Stomach (tissue), 8 donors: ENCODE measurements at regions not wholly inside any gene's neighbourhood (a gene's known extent, or its start where the extent isn't known, plus 50 kb on each side); places are given as distances from the start of the nearest gene placed in this dataset.

Source experiments
- DNase-seq, 2 donors: peaks; one replicate each; pipeline versions ENCODE4 v3.0.0 to v3.0.0-alpha.2; 2013 to 2019
- H3K27ac ChIP-seq, 5 donors: fragments of 200-600 bp in 4 of 5; sonication (generic) in 4 of 5; one replicate each; pipeline ENCODE4 v1.5.1; 2013 to 2019; ENCODE audit warnings: mild to moderate bottlenecking in 1 of 5, moderate library complexity in 1 of 5
- H3K27me3 ChIP-seq, 3 donors: fragments of 200-600 bp; sonication (generic); one replicate each; pipeline ENCODE4 v1.5.1; 2017 to 2019; ENCODE audit warnings: mixed run types in 1 of 3
- H3K36me3 ChIP-seq, 4 donors: fragments of 200-600 bp; sonication (generic); 1 replicate in 3 of 4; 2 replicates in 1 of 4; pipeline ENCODE4 v1.5.1; 2016 to 2019
- H3K4me1 ChIP-seq, 4 donors: fragments of 200-600 bp; sonication (generic); one replicate each; pipeline ENCODE4 v1.5.1; 2016 to 2019
- H3K4me3 ChIP-seq, 4 donors: fragments of 200-600 bp; sonication (generic) in 3 of 4; one replicate each; pipeline ENCODE4 v1.5.1; 2016 to 2019; ENCODE audit warnings: mild to moderate bottlenecking in 1 of 4
- H3K9me3 ChIP-seq, 4 donors: fragments of 200-600 bp; sonication (generic); one replicate each; pipeline ENCODE4 v1.5.1; 2016 to 2019
- EP300 ChIP-seq: sonication (generic); formaldehyde crosslinking; IDR thresholded peaks from one replicate; pipeline ENCODE4 v1.6.1; 2017; ENCODE audit warnings: antibody characterized with exemption
- POLR2A ChIP-seq, 4 donors: fragments of 450-650 bp; IDR thresholded peaks; one replicate each; pipeline ENCODE4 v1.6.1; 2016; ENCODE audit warnings: antibody characterized with exemption in 4 of 4, control low read depth in 2 of 4, mild to moderate bottlenecking in 1 of 4, moderate library complexity in 1 of 4
- POLR2AphosphoS5 ChIP-seq, 3 donors: sonication (generic); formaldehyde crosslinking; IDR thresholded peaks; one replicate each; pipeline ENCODE4 v1.6.1; 2016; ENCODE audit warnings: antibody characterized with exemption in 3 of 3
- WGBS, 5 donors: extraction: QIAGEN DNeasy Blood & Tissue Kit in 3 of 5; methylation state at CpG; one replicate each; pipeline versions ENCODE4 v1.1.5 to v1.1.7; 2013 to 2018; 5-methylcytosine and 5-hydroxymethylcytosine counted together
- intact Hi-C: fragments of 100-400 bp; cut with DNase I; formaldehyde crosslinking; loops from one replicate; pipeline ENCODE4 v1.15.1; 2023; ENCODE audit warnings: low total_unique reads
- TF ChIP-seq, protein P1 (sequence below), 7 experiments: fragments of 450-650 bp in 4 of 7; fragments of 200-600 bp in 3 of 7; sonication (generic) in 3 of 7; IDR thresholded peaks; one replicate each; pipeline ENCODE4 v1.5.1; 2016 to 2019; ENCODE audit warnings: antibody characterized with exemption in 7 of 7, control low read depth in 2 of 7, mild to moderate bottlenecking in 1 of 7
- donor health status: healthy with polysubstance abuse.
- donor health status: Bipolar disorder and iron deficiency.
- donor health status: healthy.

DNA sequence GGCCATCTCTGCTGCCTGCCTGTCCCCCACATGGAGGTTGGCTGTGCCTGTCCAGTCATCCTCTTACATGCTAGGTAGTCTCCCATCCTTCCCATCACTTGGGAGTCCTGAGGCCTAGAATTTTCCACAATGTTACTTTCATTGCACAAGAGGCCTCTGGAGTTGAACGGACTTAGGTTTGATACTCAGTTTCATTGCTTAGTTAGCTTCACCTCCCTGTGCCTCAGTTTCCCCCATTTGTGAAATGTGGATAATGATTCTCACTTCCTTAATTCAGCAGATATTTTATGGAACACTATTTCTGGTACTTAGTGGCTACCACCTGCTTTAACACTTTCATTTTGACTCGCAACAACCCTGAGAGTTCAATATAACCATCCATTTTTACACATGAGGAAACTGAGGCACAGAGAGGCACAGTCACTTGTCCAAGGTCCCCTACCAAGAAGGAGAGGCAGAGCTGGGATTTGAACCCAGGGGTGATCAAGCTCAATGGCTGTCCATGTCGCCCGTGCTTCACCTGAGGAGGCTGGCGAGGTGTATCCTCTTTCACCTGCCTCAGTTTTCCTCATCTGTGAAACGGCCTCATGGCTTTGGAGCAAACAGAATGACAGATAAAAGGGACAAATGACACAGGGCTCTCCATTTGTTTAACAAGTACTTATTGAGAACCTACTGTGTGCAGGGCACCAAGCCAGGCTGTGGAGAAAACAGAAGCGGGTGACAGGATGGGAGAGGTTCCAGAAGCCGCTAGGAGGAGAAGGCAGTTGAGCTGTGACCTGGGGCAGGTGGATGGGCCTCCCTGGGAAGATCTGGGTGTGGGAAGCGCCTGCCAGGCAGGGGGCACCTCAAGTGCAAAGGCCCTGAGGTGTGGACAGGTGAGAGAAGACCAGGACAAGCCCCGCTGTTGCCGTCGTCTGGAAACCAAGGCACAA, 154.3 kb upstream of the PTPN1 start:
- Histone ChIP-seq H3K27me3 (no peaks in the 10 kb centered on the region), H3K9me3 (no peaks in the 10 kb centered on the region), H3K36me3 (no peaks in the 10 kb centered on the region), H3K4me1 (peaks cover 0 to 9% (median 4%) of the 10 kb centered on the region in 4 donors), H3K4me3 (no peak overlapping the region), H3K27ac (no peak overlapping the region)
- intact Hi-C loops: no loop called here
- DNase-seq: no peak
- no peak for TF ChIP-seq POLR2AphosphoS5 (IDR thresholded peaks at IDR 0.05)
- TF ChIP-seq, protein P1, sequence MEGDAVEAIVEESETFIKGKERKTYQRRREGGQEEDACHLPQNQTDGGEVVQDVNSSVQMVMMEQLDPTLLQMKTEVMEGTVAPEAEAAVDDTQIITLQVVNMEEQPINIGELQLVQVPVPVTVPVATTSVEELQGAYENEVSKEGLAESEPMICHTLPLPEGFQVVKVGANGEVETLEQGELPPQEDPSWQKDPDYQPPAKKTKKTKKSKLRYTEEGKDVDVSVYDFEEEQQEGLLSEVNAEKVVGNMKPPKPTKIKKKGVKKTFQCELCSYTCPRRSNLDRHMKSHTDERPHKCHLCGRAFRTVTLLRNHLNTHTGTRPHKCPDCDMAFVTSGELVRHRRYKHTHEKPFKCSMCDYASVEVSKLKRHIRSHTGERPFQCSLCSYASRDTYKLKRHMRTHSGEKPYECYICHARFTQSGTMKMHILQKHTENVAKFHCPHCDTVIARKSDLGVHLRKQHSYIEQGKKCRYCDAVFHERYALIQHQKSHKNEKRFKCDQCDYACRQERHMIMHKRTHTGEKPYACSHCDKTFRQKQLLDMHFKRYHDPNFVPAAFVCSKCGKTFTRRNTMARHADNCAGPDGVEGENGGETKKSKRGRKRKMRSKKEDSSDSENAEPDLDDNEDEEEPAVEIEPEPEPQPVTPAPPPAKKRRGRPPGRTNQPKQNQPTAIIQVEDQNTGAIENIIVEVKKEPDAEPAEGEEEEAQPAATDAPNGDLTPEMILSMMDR (IDR thresholded peaks at IDR 0.05): no peak
- TF ChIP-seq EP300: no peak
- no peak for TF ChIP-seq POLR2A (IDR thresholded peaks at IDR 0.05)
- 81 to 88% (median 83%) methylated on average over 12 of the region's 12 CpGs for WGBS, 5 donors

DNA sequence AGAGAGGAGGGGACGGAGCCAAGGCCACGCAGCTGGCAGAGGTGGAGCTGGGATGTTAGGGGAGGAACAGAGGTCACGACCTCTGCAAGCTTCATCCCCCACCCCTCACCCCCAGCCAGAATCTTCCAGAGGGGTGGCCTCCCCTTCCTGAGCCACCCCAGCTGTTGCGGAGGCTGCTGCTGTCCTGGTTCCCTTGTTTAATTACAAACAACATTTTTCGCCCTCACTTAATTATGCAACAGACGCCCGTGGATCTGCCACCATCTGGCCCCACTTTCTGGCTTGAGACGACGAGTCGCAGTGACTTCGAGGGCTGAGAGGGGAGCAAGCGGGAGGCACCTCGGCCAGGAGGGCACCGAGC, 153.7 kb upstream of the PTPN1 start:
- TF ChIP-seq POLR2AphosphoS5 (IDR thresholded peaks at IDR 0.05) (no peak), EP300 (no peak), POLR2A (IDR thresholded peaks at IDR 0.05) (no peak)
- TF ChIP-seq, protein P1 (IDR thresholded peaks at IDR 0.05): no peak
- H3K4me1 ChIP-seq: peaks cover 0 to 9% (median 4%) of the 10 kb centered on the region in 4 donors
- no peak overlapping the region for H3K27ac ChIP-seq
- DNase-seq: no peak
- H3K36me3 ChIP-seq: no peaks in the 10 kb centered on the region
- H3K27me3 ChIP-seq: no peaks in the 10 kb centered on the region
- H3K4me3 ChIP-seq: no peak overlapping the region
- intact Hi-C loops: no loop called here
- H3K9me3 ChIP-seq: no peaks in the 10 kb centered on the region
- 61 to 80% (median 71%) methylated on average over 14 of the region's 14 CpGs for WGBS, 5 donors

DNA sequence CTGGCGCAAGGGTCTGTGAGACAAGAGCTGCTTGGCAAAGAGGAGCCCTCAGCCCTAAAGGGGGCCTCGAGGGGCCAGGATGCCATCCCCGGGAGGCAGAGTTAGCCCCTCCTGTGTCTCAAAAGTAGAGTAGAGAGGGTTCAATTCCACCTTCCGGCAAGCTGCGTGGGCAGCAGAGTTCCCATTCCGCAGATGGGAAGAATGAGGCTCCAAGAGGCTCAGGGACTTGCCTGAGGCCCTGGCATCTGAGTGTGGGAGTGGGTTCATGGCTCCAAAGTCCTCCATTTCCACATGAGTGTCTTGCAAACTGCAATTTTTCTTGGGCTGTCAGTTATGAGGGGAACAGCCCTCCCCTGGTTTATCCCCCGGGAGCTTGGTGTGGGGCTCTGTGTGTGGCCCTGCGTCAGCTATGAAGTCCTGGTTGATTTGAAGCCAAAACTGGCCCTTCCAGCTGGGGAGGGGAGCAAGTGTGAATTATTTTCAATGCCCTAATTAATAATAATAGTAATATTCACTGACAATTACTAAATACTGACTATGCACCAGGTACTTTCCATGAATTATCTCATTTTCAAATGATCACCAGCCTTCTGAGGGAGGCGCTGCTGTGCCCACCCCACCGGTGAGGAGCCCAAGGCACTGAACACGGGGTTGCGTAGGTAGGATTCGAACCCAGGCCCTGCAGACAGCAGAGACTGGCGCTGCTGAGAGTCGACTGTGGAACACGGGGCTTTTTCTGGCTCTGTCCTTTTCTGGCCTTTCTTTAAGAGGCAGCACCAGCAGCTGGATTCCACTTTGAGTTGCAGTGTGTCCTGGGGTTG, 153.0 kb upstream of the PTPN1 start:
- Histone ChIP-seq H3K36me3 (no peaks in the 10 kb centered on the region), H3K4me3 (no peak overlapping the region), H3K4me1 (peaks cover 0 to 9% (median 4%) of the 10 kb centered on the region in 4 donors), H3K27ac (no peak overlapping the region), H3K9me3 (no peaks in the 10 kb centered on the region), H3K27me3 (no peaks in the 10 kb centered on the region)
- intact Hi-C loops: no loop called here
- no peak for TF ChIP-seq POLR2A (IDR thresholded peaks at IDR 0.05)
- TF ChIP-seq, protein P1 (IDR thresholded peaks at IDR 0.05): no peak
- no peak for TF ChIP-seq POLR2AphosphoS5 (IDR thresholded peaks at IDR 0.05)
- no peak for TF ChIP-seq EP300
- DNase-seq: no peak
- 72 to 85% (median 83%) methylated on average over 11 to 16 of the region's 16 CpGs for WGBS, 5 donors

DNA sequence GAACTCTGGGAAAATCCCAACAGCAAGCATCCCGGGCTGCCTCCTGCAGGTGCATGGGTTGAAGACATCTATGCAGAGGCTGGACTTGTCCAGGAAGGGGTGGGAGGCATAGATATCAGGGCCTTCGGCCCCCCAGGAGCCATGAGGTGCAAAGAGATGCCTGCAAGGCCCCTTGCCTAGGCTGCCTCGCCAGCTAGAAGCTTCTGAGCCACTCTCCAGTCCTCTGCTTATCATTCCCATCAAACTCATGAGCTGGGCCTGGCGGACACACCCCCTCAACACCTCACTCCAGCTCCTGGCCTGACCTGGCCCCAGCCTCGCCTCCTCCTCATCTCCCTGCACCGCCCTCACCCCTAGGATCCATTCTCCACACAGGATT, 152.4 kb upstream of the PTPN1 start:
- Histone ChIP-seq H3K36me3 (no peaks in the 10 kb centered on the region), H3K27ac (no peak overlapping the region), H3K27me3 (no peaks in the 10 kb centered on the region), H3K4me1 (peaks cover 0 to 9% (median 4%) of the 10 kb centered on the region in 4 donors), H3K9me3 (no peaks in the 10 kb centered on the region), H3K4me3 (no peak overlapping the region)
- WGBS, 5 donors: 75 to 87% (median 83%) methylated on average over 4 to 6 of the region's 6 CpGs
- intact Hi-C loops: no loop called here
- DNase-seq: no peak
- TF ChIP-seq POLR2AphosphoS5 (IDR thresholded peaks at IDR 0.05) (no peak), POLR2A (IDR thresholded peaks at IDR 0.05) (no peak), EP300 (no peak)
- TF ChIP-seq, protein P1 (IDR thresholded peaks at IDR 0.05): no peak
